Endodermal cell (in vitro differentiated cells): ENCODE measurements at regions not wholly inside any gene's neighbourhood (a gene's known extent, or its start where the extent isn't known, plus 50 kb on each side); places are given as distances from the start of the nearest gene placed in this dataset.

Experiments used
- DNase-seq: peaks from one replicate; pipeline ENCODE4 v3.0.0-alpha.2; 2017
- H3K27ac ChIP-seq: 2 replicates; pipeline ENCODE4 v1.5.1; 2013; ENCODE audit warnings: mild to moderate bottlenecking, low read depth, low read length, moderate library complexity
- H3K27me3 ChIP-seq: 2 replicates; pipeline ENCODE4 v1.6.1; 2013; ENCODE audit warnings: mild to moderate bottlenecking, low read length, moderate library complexity; ENCODE audit not compliant: insufficient read depth, control insufficient read depth, poor library complexity, severe bottlenecking
- H3K36me3 ChIP-seq: 2 replicates; pipeline ENCODE4 v1.7.0; 2013; ENCODE audit warnings: mild to moderate bottlenecking, low read length, moderate library complexity; ENCODE audit not compliant: control insufficient read depth, insufficient read depth
- H3K4me1 ChIP-seq: one replicate; pipeline ENCODE4 v1.7.0; 2013; ENCODE audit warnings: low read length; ENCODE audit not compliant: control insufficient read depth, insufficient read depth
- H3K4me3 ChIP-seq: 2 replicates; pipeline ENCODE4 v1.5.1; 2013; ENCODE audit warnings: mild to moderate bottlenecking, low read length, moderate library complexity
- H3K9ac ChIP-seq: 2 replicates; pipeline ENCODE4 v1.6.1; 2013; ENCODE audit warnings: mild to moderate bottlenecking, low read length, moderate library complexity; ENCODE audit not compliant: poor library complexity, severe bottlenecking; ENCODE audit errors: extremely low read depth
- H3K9me3 ChIP-seq: 2 replicates; pipeline ENCODE4 v1.6.1; 2013; ENCODE audit warnings: mild to moderate bottlenecking, low read length, moderate library complexity; ENCODE audit not compliant: control insufficient read depth
- H3K27ac Mint-ChIP-seq: 2 replicates; pipeline ENCODE4 v1.8.0; 2020; ENCODE audit warnings: mixed read lengths
- H3K27me3 Mint-ChIP-seq: 2 replicates; pipeline ENCODE4 v1.8.0; 2021; ENCODE audit warnings: mild to moderate bottlenecking, mixed read lengths; ENCODE audit not compliant: insufficient read depth
- H3K36me3 Mint-ChIP-seq: 2 replicates; pipeline ENCODE4 v1.8.0; 2020; ENCODE audit warnings: low read depth, mixed read lengths
- H3K4me1 Mint-ChIP-seq: 2 replicates; pipeline ENCODE4 v1.8.0; 2020; ENCODE audit warnings: mixed read lengths
- H3K4me3 Mint-ChIP-seq: 2 replicates; pipeline ENCODE4 v1.8.0; 2020; ENCODE audit warnings: mild to moderate bottlenecking, moderate library complexity, mixed read lengths
- H3K9me3 Mint-ChIP-seq: 2 replicates; pipeline ENCODE4 v1.8.0; 2020; ENCODE audit warnings: mild to moderate bottlenecking, mixed read lengths
- WGBS, 2 experiments: methylation state at CpG; one replicate each; pipeline versions ENCODE4 v1.1.5 to v1.1.7; 2013; ENCODE audit warnings: missing lambda C conversion rate in 2 of 2, mixed read lengths in 1 of 2; ENCODE audit not compliant: insufficient coverage in 1 of 2, insufficient read length in 1 of 2; 5-methylcytosine and 5-hydroxymethylcytosine counted together
- TF ChIP-seq, protein P1 (sequence below): fragments of 200-600 bp; sonication (generic); conservative IDR thresholded peaks from 2 replicates; pipeline ENCODE4 v1.5.0; 2021; ENCODE audit warnings: antibody characterized with exemption, mild to moderate bottlenecking

GRCh38 chr16:82319038-82319437 is 149.0 kb upstream of the MPHOSPH6 start:
- Histone ChIP-seq H3K4me1 (no peaks in the 10 kb centered on the region), H3K27ac (no peak overlapping the region), H3K27me3 (no peaks in the 10 kb centered on the region), H3K4me3 (no peak overlapping the region), H3K36me3 (no peaks in the 10 kb centered on the region), H3K9ac (no peak overlapping the region), H3K9me3 (peaks cover 18% of the 10 kb centered on the region)
- DNase-seq = no peak
- TF ChIP-seq, protein P1, sequence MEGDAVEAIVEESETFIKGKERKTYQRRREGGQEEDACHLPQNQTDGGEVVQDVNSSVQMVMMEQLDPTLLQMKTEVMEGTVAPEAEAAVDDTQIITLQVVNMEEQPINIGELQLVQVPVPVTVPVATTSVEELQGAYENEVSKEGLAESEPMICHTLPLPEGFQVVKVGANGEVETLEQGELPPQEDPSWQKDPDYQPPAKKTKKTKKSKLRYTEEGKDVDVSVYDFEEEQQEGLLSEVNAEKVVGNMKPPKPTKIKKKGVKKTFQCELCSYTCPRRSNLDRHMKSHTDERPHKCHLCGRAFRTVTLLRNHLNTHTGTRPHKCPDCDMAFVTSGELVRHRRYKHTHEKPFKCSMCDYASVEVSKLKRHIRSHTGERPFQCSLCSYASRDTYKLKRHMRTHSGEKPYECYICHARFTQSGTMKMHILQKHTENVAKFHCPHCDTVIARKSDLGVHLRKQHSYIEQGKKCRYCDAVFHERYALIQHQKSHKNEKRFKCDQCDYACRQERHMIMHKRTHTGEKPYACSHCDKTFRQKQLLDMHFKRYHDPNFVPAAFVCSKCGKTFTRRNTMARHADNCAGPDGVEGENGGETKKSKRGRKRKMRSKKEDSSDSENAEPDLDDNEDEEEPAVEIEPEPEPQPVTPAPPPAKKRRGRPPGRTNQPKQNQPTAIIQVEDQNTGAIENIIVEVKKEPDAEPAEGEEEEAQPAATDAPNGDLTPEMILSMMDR = no peak
- peaks cover 9% of the 10 kb centered on the region for H3K9me3 Mint-ChIP-seq
- no peaks in the 10 kb centered on the region for H3K36me3 Mint-ChIP-seq
- no peak overlapping the region for H3K4me3 Mint-ChIP-seq
- WGBS, 2 experiments = 88 to 96% methylated on average over 1 of the region's 1 CpG
- H3K27ac Mint-ChIP-seq = no peak overlapping the region
- peaks cover 34% of the 10 kb centered on the region for H3K27me3 Mint-ChIP-seq
- no peaks in the 10 kb centered on the region for H3K4me1 Mint-ChIP-seq

- Histone ChIP-seq H3K27me3 (no peaks in the 10 kb centered on the region), H3K4me1 (no peaks in the 10 kb centered on the region), H3K9me3 (peaks cover 3% of the 10 kb centered on the region), H3K9ac (no peak overlapping the region), H3K36me3 (no peaks in the 10 kb centered on the region), H3K4me3 (no peak overlapping the region), H3K27ac (no peak overlapping the region)
- TF ChIP-seq, protein P1 = no peak
- no peak overlapping the region for H3K4me3 Mint-ChIP-seq
- H3K27ac Mint-ChIP-seq = no peak overlapping the region
- H3K27me3 Mint-ChIP-seq = peaks cover 30% of the 10 kb centered on the region
- no peak for DNase-seq
- WGBS, 2 experiments = 93% methylated on average over 6 to 7 of the region's 7 CpGs
- no peaks in the 10 kb centered on the region for H3K4me1 Mint-ChIP-seq
- H3K36me3 Mint-ChIP-seq = no peaks in the 10 kb centered on the region
- no peaks in the 10 kb centered on the region for H3K9me3 Mint-ChIP-seq
Observed at GRCh38 chr16:82317411-82318167, 147.6 kb upstream of the MPHOSPH6 start.

DNA sequence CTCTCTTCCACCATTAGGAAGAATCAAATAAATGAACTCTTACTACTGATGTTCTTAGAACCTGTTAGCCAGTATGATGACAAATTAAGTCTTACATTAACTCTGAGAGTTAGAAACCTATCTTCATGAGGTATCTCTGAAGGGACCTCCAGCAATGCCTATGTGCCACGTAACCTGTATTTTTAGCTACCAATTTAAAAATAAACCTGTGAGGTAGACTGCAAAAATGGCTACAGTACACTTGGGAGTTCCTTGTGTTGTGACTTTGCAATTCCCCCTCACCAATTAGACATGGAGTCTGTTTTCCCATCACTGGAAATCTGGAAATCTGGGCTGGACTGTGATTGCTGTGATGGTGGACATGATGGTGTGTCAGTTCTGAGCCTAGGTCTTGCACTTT is 143.7 kb upstream of the MPHOSPH6 start:
- no peaks in the 10 kb centered on the region for H3K4me1 ChIP-seq
- H3K4me3 ChIP-seq = no peak overlapping the region
- no peak overlapping the region for H3K27ac ChIP-seq
- Mint-ChIP-seq H3K36me3 (no peaks in the 10 kb centered on the region), H3K27me3 (peaks cover 9% of the 10 kb centered on the region), H3K9me3 (no peaks in the 10 kb centered on the region), H3K4me3 (no peak overlapping the region), H3K4me1 (no peaks in the 10 kb centered on the region), H3K27ac (no peak overlapping the region)
- H3K36me3 ChIP-seq = no peaks in the 10 kb centered on the region
- no peak for DNase-seq
- 100% methylated on average over 1 of the region's 1 CpG for WGBS, 2 experiments
- H3K9me3 ChIP-seq = no peaks in the 10 kb centered on the region
- no peak overlapping the region for H3K9ac ChIP-seq
- H3K27me3 ChIP-seq = no peaks in the 10 kb centered on the region
- TF ChIP-seq, protein P1 = no peak
